Loucy (cell line): ENCODE measurements at regions not wholly inside any gene's neighbourhood (a gene's known extent, or its start where the extent isn't known, plus 50 kb on each side); places are given as distances from the start of the nearest gene placed in this dataset.

Experiments used
- H2AFZ ChIP-seq: fragments of 200-600 bp; sonication (generic); 2 replicates; pipeline ENCODE4 v1.6.0; 2016; ENCODE audit warnings: antibody characterized with exemption, mild to moderate bottlenecking, low read length, moderate library complexity
- H3F3A ChIP-seq: fragments of 200-600 bp; 2 replicates; pipeline ENCODE4 v1.6.0; 2016; ENCODE audit warnings: antibody characterized with exemption, low read depth, mild to moderate bottlenecking
- H3K27me3 ChIP-seq: fragments of 200-600 bp; sonication (generic); 2 replicates; pipeline ENCODE4 v1.6.1; 2014; ENCODE audit warnings: low read length, mild to moderate bottlenecking; ENCODE audit not compliant: insufficient read depth, poor library complexity, severe bottlenecking
- H3K36me3 ChIP-seq: fragments of 200-600 bp; sonication (generic); 2 replicates; pipeline ENCODE4 v1.6.1; 2016; ENCODE audit warnings: low read length; ENCODE audit not compliant: insufficient read depth
- H3K4me1 ChIP-seq: fragments of 200-600 bp; sonication (generic); 2 replicates; pipeline ENCODE4 v1.5.1; 2014; ENCODE audit warnings: low read length, mild to moderate bottlenecking; ENCODE audit not compliant: insufficient read depth, poor library complexity, severe bottlenecking
- H3K4me2 ChIP-seq: fragments of 200-600 bp; sonication (generic); 2 replicates; pipeline ENCODE4 v1.6.0; 2014; ENCODE audit warnings: antibody characterized with exemption, low read length, low read depth, mild to moderate bottlenecking; ENCODE audit not compliant: poor library complexity, severe bottlenecking
- H3K4me3 ChIP-seq: fragments of 200-600 bp; sonication (generic); 2 replicates; pipeline ENCODE4 v1.5.1; 2014; ENCODE audit warnings: low read length, mild to moderate bottlenecking, mixed read lengths; ENCODE audit not compliant: poor library complexity, severe bottlenecking
- H3K79me2 ChIP-seq: fragments of 200-600 bp; sonication (generic); 2 replicates; pipeline ENCODE4 v1.6.1; 2014; ENCODE audit warnings: low read length; ENCODE audit not compliant: insufficient read depth
- H3K9ac ChIP-seq: fragments of 200-600 bp; sonication (generic); 2 replicates; pipeline ENCODE4 v1.6.0; 2014; ENCODE audit warnings: mild to moderate bottlenecking, low read depth, low read length, moderate library complexity; ENCODE audit not compliant: poor library complexity, severe bottlenecking
- H3K9me2 ChIP-seq: fragments of 200-600 bp; sonication (generic); replicated peaks from 2 replicates; pipeline ENCODE4 v1.6.1; 2016; ENCODE audit warnings: low read depth, low read length, mixed read lengths
- H3K9me3 ChIP-seq: fragments of 200-600 bp; sonication (generic); 2 replicates; pipeline ENCODE4 v1.6.1; 2014; ENCODE audit warnings: mild to moderate bottlenecking, antibody characterized with exemption, low read length, low read depth; ENCODE audit not compliant: insufficient read depth
- H4K20me1 ChIP-seq: fragments of 200-600 bp; sonication (generic); 2 replicates; pipeline ENCODE4 v1.6.0; 2014; ENCODE audit warnings: antibody characterized with exemption, low read length, mild to moderate bottlenecking; ENCODE audit not compliant: insufficient read depth, poor library complexity, severe bottlenecking
- CTCF ChIP-seq: fragments of 200-600 bp; sonication (generic); conservative IDR thresholded peaks from 2 replicates; pipeline ENCODE4 v1.5.1; 2014; ENCODE audit warnings: mild to moderate bottlenecking, antibody characterized with exemption, low read length
- EZH2phosphoT487 ChIP-seq: fragments of 200-600 bp; IDR thresholded peaks from 2 replicates; pipeline ENCODE4 v1.6.1; 2018; ENCODE audit warnings: antibody characterized with exemption, mild to moderate bottlenecking, moderate library complexity, borderline replicate concordance

- TF ChIP-seq EZH2phosphoT487 (no peak), CTCF (no peak; the same call in 1 of the 2 replicates)
Measured at GRCh38 chr4:177579649-177580048, 137.4 kb upstream of the AGA start.

GRCh38 chr4:177582992-177583391, 140.8 kb upstream of the AGA start:
- H3K9me3 ChIP-seq = no peaks in the 10 kb centered on the region
- no peak overlapping the region for H2AFZ ChIP-seq
- H3K4me3 ChIP-seq = no peak overlapping the region
- no peaks in the 10 kb centered on the region for H3F3A ChIP-seq
- H3K27me3 ChIP-seq = no peaks in the 10 kb centered on the region
- H3K9ac ChIP-seq = no peak overlapping the region
- H3K4me2 ChIP-seq = no peak overlapping the region
- H4K20me1 ChIP-seq = no peaks in the 10 kb centered on the region
- H3K4me1 ChIP-seq = no peaks in the 10 kb centered on the region
- H3K9me2 ChIP-seq = no peaks in the 10 kb centered on the region
- H3K36me3 ChIP-seq = no peaks in the 10 kb centered on the region
- TF ChIP-seq EZH2phosphoT487 = no peak
- no peaks in the 10 kb centered on the region for H3K79me2 ChIP-seq

More at GRCh38 chr4:177579649-177580048, 137.4 kb upstream of the AGA start:
- no peaks in the 10 kb centered on the region for H3K27me3 ChIP-seq
- no peaks in the 10 kb centered on the region for H3K9me2 ChIP-seq
- no peaks in the 10 kb centered on the region for H3K9me3 ChIP-seq
- H3K36me3 ChIP-seq = no peaks in the 10 kb centered on the region
- no peak overlapping the region for H3K4me2 ChIP-seq
- H3K79me2 ChIP-seq = no peaks in the 10 kb centered on the region
- no peak overlapping the region for H3K9ac ChIP-seq
- H4K20me1 ChIP-seq = no peaks in the 10 kb centered on the region
- H3F3A ChIP-seq = no peaks in the 10 kb centered on the region
- H2AFZ ChIP-seq = no peak overlapping the region
- H3K4me1 ChIP-seq = no peaks in the 10 kb centered on the region
- no peak overlapping the region for H3K4me3 ChIP-seq

GRCh38 chr4:177587989-177588388, 145.8 kb upstream of the AGA start:
- Histone ChIP-seq H3K4me2 (no peak overlapping the region), H3K4me1 (no peaks in the 10 kb centered on the region), H3K27me3 (no peaks in the 10 kb centered on the region), H3F3A (no peaks in the 10 kb centered on the region), H4K20me1 (no peaks in the 10 kb centered on the region), H3K36me3 (no peaks in the 10 kb centered on the region), H3K79me2 (no peaks in the 10 kb centered on the region), H3K9me3 (no peaks in the 10 kb centered on the region), H3K9me2 (no peaks in the 10 kb centered on the region), H3K4me3 (no peak overlapping the region), H2AFZ (no peak overlapping the region), H3K9ac (no peak overlapping the region)
- no peak for TF ChIP-seq CTCF
- TF ChIP-seq EZH2phosphoT487 = no peak

- Histone ChIP-seq H3K9me2 (no peaks in the 10 kb centered on the region), H3K4me3 (no peak overlapping the region), H3K4me1 (no peaks in the 10 kb centered on the region), H3K79me2 (no peaks in the 10 kb centered on the region), H3K4me2 (no peak overlapping the region), H3K36me3 (no peaks in the 10 kb centered on the region), H3K9me3 (no peaks in the 10 kb centered on the region), H4K20me1 (no peaks in the 10 kb centered on the region), H2AFZ (no peak overlapping the region), H3K27me3 (no peaks in the 10 kb centered on the region), H3K9ac (no peak overlapping the region), H3F3A (no peaks in the 10 kb centered on the region)
- TF ChIP-seq CTCF (no peak), EZH2phosphoT487 (no peak)
Measured at GRCh38 chr4:177595386-177595785, 153.1 kb upstream of the AGA start.
